ENCODE measurements at regions not wholly inside any gene's neighbourhood (a gene's known extent, or its start where the extent isn't known, plus 50 kb on each side); places are given as distances from the start of the nearest gene placed in this dataset.

DNA sequence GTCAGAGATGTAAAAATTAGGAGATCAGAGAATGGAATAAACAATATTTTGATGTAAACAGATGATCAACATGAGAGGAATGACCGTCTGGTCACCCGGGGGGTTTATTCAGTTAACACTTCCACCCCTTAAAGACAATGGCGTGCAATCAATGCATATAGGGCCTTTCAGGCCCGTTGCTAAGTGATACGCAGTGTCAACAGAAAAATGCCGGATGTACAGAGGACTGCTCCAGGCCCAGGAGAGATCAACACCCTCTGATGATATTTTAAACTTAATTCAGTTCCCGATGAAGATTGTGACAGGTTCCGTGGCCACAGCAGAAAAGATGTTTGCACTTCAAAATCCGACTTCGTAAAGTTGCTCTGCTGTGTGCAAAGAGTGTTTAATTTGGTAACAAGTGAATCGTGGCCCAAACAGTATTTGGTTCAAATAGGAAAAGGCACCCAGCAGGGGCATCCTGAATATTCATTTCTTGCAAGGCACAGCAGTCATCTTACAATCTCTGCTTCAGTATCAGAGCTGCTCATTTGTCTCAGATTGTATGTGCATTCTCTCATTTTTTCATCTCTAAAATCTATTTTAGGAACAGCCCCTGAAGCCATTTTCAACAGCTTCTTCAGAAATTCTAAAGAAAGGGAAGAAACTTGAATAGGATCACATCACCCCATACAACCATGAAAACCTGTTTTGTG lies 72.6 kb downstream of the FOXB1 start:
- Histone ChIP-seq H3K36me3 (ENCODE audit: insufficient read depth, low read length) (no peaks in the 10 kb centered on the region), H3K79me2 (ENCODE audit: control insufficient read depth, insufficient read depth, low read length, unreplicated experiment) (no peaks in the 10 kb centered on the region), H3K4me3 (ENCODE audit: low read depth, low read length) (no peak overlapping the region), H3K27me3 (ENCODE audit: insufficient read depth, low read length) (no peaks in the 10 kb centered on the region), H2AFZ (ENCODE audit: low read length, unreplicated experiment) (no peak overlapping the region), H3K4me1 (ENCODE audit: control insufficient read depth, insufficient read depth, low read length, unreplicated experiment) (peaks cover 29% of the 10 kb centered on the region), H3K27ac (ENCODE audit: low read depth, low read length) (no peak overlapping the region)

DNA sequence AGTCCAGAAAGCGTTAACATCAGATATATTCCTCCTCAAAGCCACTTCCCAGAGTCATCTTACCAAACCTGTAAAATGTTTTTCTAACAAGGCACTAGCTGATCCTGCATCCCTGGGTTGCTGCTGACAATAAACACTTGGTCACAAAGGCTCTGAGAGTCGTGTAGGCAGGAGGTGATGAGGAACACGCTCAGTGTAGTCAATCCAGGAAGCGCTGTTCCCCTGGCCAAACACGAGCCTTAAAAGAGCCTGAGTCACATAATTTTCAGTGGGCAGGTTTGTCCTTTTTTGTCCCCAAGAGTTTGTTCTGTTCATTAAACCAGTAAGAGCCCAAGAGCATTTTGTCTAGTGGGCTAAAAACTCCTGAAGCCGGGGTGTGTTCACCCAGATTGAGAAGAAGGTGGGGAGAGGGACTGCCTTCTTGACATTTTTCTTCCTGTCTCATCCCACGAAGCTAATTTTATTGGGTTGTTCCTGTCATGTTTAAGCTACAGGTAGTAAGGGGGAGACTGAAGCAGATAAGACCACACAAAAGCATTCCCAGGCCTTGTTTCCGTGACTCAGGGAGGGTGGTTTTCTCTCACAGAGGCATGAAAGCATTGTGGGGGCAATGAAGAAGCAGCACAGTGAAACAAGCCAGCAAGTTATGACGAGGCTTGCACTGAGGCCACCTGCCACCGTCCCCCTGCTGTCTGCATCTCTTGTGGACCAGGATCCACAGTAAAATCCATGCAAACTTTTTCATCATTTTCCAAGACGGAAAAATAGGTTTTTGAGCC lies 73.7 kb downstream of the FOXB1 start:
- Histone ChIP-seq H3K36me3 (ENCODE audit: insufficient read depth, low read length) (no peaks in the 10 kb centered on the region), H2AFZ (ENCODE audit: low read length, unreplicated experiment) (no peak overlapping the region), H3K27ac (ENCODE audit: low read depth, low read length) (no peak overlapping the region), H3K4me1 (ENCODE audit: control insufficient read depth, insufficient read depth, low read length, unreplicated experiment) (peaks cover 24% of the 10 kb centered on the region), H3K27me3 (ENCODE audit: insufficient read depth, low read length) (no peaks in the 10 kb centered on the region), H3K4me3 (ENCODE audit: low read depth, low read length) (no peak overlapping the region), H3K79me2 (ENCODE audit: control insufficient read depth, insufficient read depth, low read length, unreplicated experiment) (no peaks in the 10 kb centered on the region)

DNA sequence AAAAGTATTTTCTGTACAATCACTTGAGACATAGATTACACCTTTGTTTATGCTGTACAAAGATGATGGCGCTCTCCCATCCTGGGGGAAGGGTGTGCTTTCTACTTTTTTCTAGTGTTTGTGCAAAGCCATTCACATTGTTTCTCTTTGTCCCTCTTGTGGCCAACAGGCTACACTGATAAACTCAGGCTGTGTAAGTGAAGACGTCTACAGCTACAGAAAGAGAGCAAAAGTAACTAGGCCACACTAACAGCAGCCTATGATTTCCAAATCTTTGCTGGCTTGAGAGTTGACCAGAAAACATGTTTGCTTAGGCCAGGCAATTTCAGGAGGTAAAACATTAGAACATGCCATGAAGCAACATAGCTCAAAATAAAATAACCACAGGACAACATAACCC lies 75.1 kb downstream of the FOXB1 start:
- no peaks in the 10 kb centered on the region for H3K79me2 ChIP-seq (ENCODE audit: control insufficient read depth, insufficient read depth, low read length, unreplicated experiment)
- H3K27me3 ChIP-seq (ENCODE audit: insufficient read depth, low read length), result no peaks in the 10 kb centered on the region
- no peak overlapping the region for H2AFZ ChIP-seq (ENCODE audit: low read length, unreplicated experiment)
- no peak overlapping the region for H3K27ac ChIP-seq (ENCODE audit: low read depth, low read length)
- no peaks in the 10 kb centered on the region for H3K36me3 ChIP-seq (ENCODE audit: insufficient read depth, low read length)
- no peak overlapping the region for H3K4me3 ChIP-seq (ENCODE audit: low read depth, low read length)
- H3K4me1 ChIP-seq (ENCODE audit: control insufficient read depth, insufficient read depth, low read length, unreplicated experiment), result peaks cover 15% of the 10 kb centered on the region

DNA sequence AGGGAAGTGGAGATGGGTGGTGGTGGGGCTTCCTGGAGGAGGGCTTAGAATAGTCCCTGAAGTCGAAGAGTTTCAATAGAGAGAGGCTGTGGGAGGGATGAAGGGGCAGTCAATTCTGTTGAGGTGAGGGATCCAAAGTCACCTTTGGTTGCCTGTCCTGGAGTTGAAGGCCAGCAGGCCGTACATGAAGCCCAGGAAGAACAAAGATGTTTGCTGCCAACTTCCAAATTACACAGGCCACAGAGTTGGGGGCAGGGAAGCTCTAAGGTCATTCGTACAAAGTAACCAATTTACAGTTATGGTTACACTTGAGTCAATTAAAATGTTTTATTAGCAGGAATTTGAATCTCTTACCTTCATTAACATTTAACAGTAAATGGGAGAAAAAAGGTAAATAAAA lies 77.9 kb downstream of the FOXB1 start:
- H3K4me3 ChIP-seq (ENCODE audit: low read depth, low read length), result no peak overlapping the region
- no peaks in the 10 kb centered on the region for H3K79me2 ChIP-seq (ENCODE audit: control insufficient read depth, insufficient read depth, low read length, unreplicated experiment)
- H3K27me3 ChIP-seq (ENCODE audit: insufficient read depth, low read length), result no peaks in the 10 kb centered on the region
- no peaks in the 10 kb centered on the region for H3K36me3 ChIP-seq (ENCODE audit: insufficient read depth, low read length)
- no peak overlapping the region for H3K27ac ChIP-seq (ENCODE audit: low read depth, low read length)
- peaks cover 7% of the 10 kb centered on the region for H3K4me1 ChIP-seq (ENCODE audit: control insufficient read depth, insufficient read depth, low read length, unreplicated experiment)
- H2AFZ ChIP-seq (ENCODE audit: low read length, unreplicated experiment), result no peak overlapping the region

DNA sequence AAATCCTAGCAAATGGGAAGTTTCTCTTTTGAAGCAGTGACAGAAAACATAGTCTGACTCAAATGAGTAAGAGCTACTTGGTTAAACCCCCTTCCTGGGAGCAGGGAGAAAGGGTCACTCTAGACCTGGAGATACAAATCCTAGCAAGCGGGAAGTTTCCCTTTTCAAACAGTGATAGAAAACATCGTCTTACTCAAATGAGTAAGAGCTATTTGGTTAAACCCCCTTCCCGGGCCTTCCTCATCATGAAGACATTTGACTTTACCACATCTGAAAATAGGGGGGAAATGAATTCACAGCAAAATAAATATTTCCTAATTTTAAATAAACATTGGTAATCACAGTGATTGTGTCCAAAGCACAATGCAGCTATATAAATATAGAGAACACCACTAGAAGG lies 79.2 kb downstream of the FOXB1 start:
- peaks cover 7% of the 10 kb centered on the region for H3K4me1 ChIP-seq (ENCODE audit: control insufficient read depth, insufficient read depth, low read length, unreplicated experiment)
- peak overlapping the region; percentile 14; the same call in 1 of the 2 replicates for H3K27ac ChIP-seq (ENCODE audit: low read depth, low read length)
- H3K36me3 ChIP-seq (ENCODE audit: insufficient read depth, low read length), result no peaks in the 10 kb centered on the region
- H3K27me3 ChIP-seq (ENCODE audit: insufficient read depth, low read length), result no peaks in the 10 kb centered on the region
- H3K79me2 ChIP-seq (ENCODE audit: control insufficient read depth, insufficient read depth, low read length, unreplicated experiment), result no peaks in the 10 kb centered on the region
- H3K4me3 ChIP-seq (ENCODE audit: low read depth, low read length), result no peak overlapping the region
- peak overlapping the region; percentile 80 for H2AFZ ChIP-seq (ENCODE audit: low read length, unreplicated experiment)

DNA sequence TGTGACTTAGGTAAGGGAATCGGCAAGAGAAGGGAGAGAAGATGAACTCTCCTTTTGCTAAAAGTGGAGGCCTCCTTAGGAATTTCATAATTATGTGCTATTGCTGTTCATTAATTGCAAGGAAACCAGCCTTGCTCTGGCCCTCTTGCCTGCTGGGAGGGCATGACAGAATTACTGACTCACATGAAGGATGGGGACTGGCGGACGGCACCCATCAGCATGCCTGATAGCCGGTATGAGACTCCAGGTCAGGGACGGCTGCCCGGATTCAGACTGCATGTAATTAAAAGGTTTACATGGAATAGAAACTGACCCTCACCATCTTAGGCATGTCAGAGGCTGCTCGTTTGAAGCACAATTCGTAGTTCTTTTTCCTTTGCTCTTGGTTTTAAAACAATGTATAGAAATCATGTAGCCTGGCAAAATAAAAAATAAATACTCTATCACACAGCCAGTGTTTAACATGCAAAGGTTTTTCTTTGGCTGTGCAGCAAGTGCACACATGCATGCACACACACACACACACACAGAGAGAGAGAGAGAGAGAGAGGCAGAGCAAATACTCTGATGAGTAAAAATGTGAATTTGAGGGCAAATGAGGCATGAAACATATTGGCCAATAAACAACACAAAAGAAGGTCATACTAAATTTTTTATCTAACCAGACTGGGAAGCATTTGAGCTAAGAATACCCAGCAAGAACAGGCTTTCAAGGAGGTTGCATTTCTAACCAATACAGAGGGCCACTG lies 82.7 kb downstream of the FOXB1 start:
- no peak overlapping the region for H3K27ac ChIP-seq (ENCODE audit: low read depth, low read length)
- no peaks in the 10 kb centered on the region for H3K36me3 ChIP-seq (ENCODE audit: insufficient read depth, low read length)
- H2AFZ ChIP-seq (ENCODE audit: low read length, unreplicated experiment), result no peak overlapping the region
- H3K79me2 ChIP-seq (ENCODE audit: control insufficient read depth, insufficient read depth, low read length, unreplicated experiment), result no peaks in the 10 kb centered on the region
- H3K4me3 ChIP-seq (ENCODE audit: low read depth, low read length), result no peak overlapping the region
- peaks cover 26% of the 10 kb centered on the region for H3K4me1 ChIP-seq (ENCODE audit: control insufficient read depth, insufficient read depth, low read length, unreplicated experiment)
- H3K27me3 ChIP-seq (ENCODE audit: insufficient read depth, low read length), result no peaks in the 10 kb centered on the region

DNA sequence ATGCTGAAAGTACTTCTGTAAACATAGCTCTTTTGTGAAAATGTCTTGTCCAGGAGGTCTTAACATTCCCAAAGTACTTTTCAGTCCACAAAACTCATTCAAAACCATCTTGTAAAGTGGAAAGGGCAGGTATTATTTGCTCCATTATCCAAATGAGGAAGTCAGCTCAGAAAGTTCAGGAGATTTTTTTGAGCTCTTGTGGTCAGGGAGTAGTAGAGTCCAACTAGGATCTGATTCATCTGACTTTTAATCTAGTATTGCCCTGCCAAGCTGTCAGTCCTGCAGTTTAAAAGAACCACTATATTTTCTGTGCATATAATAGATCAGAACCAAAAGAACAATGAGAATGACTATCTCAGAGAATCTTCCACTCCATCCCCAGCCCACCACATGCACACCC lies 83.5 kb downstream of the FOXB1 start:
- peaks cover 33% of the 10 kb centered on the region for H3K4me1 ChIP-seq (ENCODE audit: control insufficient read depth, insufficient read depth, low read length, unreplicated experiment)
- no peak overlapping the region for H3K4me3 ChIP-seq (ENCODE audit: low read depth, low read length)
- H3K36me3 ChIP-seq (ENCODE audit: insufficient read depth, low read length), result no peaks in the 10 kb centered on the region
- no peaks in the 10 kb centered on the region for H3K79me2 ChIP-seq (ENCODE audit: control insufficient read depth, insufficient read depth, low read length, unreplicated experiment)
- H3K27ac ChIP-seq (ENCODE audit: low read depth, low read length), result no peak overlapping the region
- H3K27me3 ChIP-seq (ENCODE audit: insufficient read depth, low read length), result no peaks in the 10 kb centered on the region
- H2AFZ ChIP-seq (ENCODE audit: low read length, unreplicated experiment), result no peak overlapping the region

DNA sequence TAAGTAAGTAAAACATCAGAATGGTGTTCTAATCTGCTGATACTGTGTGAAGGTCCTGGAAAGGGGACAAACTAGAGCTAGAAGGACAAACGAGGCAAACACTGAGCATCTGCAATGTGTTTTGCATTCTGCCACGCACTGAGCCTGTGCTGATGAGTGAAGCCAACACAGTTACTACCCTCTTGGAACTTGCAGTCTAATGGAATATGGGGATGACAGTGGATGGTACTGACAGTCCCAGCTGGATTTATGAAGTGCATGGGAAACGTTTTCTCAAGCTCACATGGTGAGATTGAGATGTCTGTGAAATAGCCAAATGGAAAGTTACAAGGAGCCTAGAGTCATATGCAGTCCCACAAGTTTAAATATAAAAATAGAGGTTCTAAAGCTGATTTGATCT lies 86.6 kb downstream of the FOXB1 start:
- Histone ChIP-seq H3K4me1 (ENCODE audit: control insufficient read depth, insufficient read depth, low read length, unreplicated experiment) (peaks cover 32% of the 10 kb centered on the region), H2AFZ (ENCODE audit: low read length, unreplicated experiment) (peak overlapping the region; percentile 57), H3K27me3 (ENCODE audit: insufficient read depth, low read length) (no peaks in the 10 kb centered on the region), H3K79me2 (ENCODE audit: control insufficient read depth, insufficient read depth, low read length, unreplicated experiment) (no peaks in the 10 kb centered on the region), H3K4me3 (ENCODE audit: low read depth, low read length) (no peak overlapping the region), H3K27ac (ENCODE audit: low read depth, low read length) (peak overlapping the region; percentile 68), H3K36me3 (ENCODE audit: insufficient read depth, low read length) (no peaks in the 10 kb centered on the region)

DNA sequence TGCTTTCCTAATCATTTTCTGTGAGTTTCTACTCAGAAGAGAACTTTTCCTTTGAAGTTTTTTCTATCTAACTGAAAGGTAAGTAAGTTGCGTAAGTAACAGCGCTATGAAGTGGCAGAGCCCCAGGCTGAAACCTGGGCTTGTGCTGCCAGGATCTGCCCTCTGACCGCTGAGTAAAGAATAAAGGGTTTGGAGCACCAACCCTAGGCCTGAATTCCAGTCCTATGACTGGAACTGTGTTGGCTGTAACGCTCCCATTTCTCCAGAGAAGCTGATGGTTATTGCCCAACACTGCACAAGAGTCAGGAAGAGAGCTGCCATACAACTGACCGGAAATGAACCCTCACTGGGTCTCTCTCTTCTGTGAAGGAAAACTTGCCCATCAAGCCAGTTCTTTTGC lies 87.0 kb downstream of the FOXB1 start:
- Histone ChIP-seq H3K79me2 (ENCODE audit: control insufficient read depth, insufficient read depth, low read length, unreplicated experiment) (no peaks in the 10 kb centered on the region), H3K4me3 (ENCODE audit: low read depth, low read length) (no peak overlapping the region), H3K36me3 (ENCODE audit: insufficient read depth, low read length) (no peaks in the 10 kb centered on the region), H3K4me1 (ENCODE audit: control insufficient read depth, insufficient read depth, low read length, unreplicated experiment) (peaks cover 37% of the 10 kb centered on the region), H3K27ac (ENCODE audit: low read depth, low read length) (peak overlapping the region; percentile 68), H3K27me3 (ENCODE audit: insufficient read depth, low read length) (no peaks in the 10 kb centered on the region), H2AFZ (ENCODE audit: low read length, unreplicated experiment) (peak overlapping the region; percentile 58)

DNA sequence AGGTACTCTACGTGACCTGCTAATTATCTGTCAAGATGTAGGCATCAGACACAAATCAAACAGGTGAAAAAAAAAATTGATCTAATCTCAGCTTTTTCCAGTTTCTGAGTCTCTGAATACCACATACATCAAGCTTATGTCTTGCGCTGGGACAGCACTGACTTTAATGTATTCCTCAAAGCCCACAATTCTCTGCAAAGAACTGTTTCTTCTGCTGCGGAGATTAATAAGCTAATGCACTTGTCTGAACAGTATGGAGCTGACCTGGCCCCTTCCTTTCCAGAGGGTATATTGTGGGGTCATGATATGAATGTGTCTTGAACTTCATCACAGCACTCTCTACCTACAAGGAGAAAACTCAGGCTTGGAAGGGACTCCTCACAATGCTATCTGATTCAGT lies 87.8 kb downstream of the FOXB1 start:
- H3K79me2 ChIP-seq (ENCODE audit: control insufficient read depth, insufficient read depth, low read length, unreplicated experiment), result no peaks in the 10 kb centered on the region
- peaks cover 44% of the 10 kb centered on the region for H3K4me1 ChIP-seq (ENCODE audit: control insufficient read depth, insufficient read depth, low read length, unreplicated experiment)
- H2AFZ ChIP-seq (ENCODE audit: low read length, unreplicated experiment), result no peak overlapping the region
- H3K4me3 ChIP-seq (ENCODE audit: low read depth, low read length), result no peak overlapping the region
- H3K27me3 ChIP-seq (ENCODE audit: insufficient read depth, low read length), result no peaks in the 10 kb centered on the region
- no peaks in the 10 kb centered on the region for H3K36me3 ChIP-seq (ENCODE audit: insufficient read depth, low read length)
- H3K27ac ChIP-seq (ENCODE audit: low read depth, low read length), result peak overlapping the region; percentile 68
